Myocyte (in vitro differentiated cells): ENCODE measurements at regions not wholly inside any gene's neighbourhood (a gene's known extent, or its start where the extent isn't known, plus 50 kb on each side); places are given as distances from the start of the nearest gene placed in this dataset.

ENCODE experiments used
- DNase-seq: peaks from one replicate; pipeline ENCODE4 v3.0.0-alpha.2; 2012; ENCODE audit warnings: low read depth

DNA sequence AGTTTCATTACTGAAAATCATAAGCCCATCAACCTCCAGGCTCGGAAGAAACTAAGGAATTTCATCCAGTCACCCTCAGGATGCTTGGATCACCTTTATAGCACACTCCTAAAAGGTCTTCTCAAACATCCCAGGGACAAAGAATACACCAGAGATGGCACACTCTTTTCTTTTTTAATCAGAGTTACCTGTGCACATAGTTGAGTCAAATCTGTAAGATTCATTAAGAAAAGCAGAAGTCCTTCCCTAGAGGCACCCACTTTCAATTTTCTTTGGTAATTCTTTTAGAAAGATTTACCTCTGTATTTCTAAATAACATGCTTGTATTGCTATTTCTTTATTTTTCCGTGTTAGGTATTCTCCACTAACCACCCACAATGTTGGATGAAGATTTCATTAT is 50.6 kb upstream of the IL6 start:
- no peak for DNase-seq

DNA sequence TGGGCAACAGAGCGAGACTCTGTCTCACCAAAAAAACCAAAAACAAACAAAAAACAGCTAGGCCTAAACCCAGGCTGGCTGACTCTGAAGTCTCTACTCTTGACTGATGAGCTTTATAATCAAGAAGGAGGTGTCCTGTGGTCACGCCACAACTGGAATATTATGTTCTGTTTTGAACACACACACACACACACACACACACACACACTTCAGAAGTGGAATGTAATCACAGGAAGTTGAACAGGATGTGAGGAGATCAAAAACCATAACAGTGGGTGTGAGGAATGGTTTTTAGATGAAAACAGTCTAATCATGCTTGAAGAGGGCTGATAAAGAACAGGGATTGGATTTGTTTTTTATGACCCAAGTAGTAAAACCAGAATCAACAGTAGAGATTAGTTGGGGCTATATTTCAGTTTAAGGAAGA is 51.1 kb upstream of the IL6 start:
- no peak for DNase-seq

DNA sequence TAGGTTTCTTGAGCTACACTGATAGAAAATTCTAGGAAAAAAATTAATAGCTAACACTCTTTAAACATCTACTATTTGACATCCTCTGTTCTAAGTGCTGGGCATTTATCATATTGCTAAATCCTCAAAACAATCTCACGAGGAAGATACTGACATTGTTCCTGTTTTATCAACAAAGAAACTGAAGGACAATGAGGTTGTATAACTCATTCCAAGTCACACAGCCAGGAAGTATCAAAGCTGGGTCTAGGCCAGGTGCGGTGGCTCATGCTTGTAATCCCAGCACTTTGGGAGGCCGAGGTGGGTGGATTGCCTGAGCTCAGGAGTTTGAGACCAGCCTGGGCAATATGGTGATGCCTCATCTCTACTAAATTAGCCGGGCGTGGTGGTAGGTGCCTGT is 51.6 kb upstream of the IL6 start:
- DNase-seq: no peak

DNA sequence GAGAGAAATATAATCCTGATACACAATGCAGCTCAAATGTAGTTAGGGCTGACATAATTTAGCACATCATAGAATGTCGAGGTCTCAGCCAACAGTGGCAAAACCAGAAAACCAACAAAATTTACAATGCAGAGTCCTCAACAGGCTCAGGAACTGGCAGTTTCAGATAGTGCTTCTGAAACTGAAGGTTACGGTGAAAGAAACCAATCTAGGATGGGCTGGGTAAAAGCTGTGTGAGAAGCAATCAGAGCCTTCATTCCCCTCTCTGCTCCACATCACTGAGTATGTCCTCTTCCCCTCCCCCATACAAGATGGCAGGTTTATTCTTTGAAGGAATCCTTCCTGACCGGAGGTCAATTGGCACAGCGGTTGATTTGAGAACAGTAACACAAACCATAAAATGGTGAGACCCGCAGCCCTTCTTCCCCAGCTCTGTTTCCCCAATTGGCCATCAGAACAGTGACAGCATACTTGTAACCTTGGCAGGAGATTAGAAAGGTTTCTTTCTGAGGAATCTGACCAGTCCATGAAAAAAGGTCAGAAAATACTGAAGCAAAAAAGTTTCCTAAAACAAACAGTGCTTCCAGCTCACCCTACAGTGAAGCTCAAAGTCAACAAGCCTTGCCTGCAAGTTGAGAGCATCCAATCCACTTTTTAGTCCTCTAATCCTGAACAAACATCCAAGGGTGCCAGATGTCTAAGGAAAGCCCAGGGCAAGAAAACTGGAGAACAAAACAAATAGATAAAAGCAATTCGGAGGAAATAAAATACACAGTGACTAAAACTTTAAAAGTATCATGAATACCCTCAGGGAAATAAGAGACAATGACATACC is 53.9 kb upstream of the IL6 start:
- DNase-seq: no peak

DNA sequence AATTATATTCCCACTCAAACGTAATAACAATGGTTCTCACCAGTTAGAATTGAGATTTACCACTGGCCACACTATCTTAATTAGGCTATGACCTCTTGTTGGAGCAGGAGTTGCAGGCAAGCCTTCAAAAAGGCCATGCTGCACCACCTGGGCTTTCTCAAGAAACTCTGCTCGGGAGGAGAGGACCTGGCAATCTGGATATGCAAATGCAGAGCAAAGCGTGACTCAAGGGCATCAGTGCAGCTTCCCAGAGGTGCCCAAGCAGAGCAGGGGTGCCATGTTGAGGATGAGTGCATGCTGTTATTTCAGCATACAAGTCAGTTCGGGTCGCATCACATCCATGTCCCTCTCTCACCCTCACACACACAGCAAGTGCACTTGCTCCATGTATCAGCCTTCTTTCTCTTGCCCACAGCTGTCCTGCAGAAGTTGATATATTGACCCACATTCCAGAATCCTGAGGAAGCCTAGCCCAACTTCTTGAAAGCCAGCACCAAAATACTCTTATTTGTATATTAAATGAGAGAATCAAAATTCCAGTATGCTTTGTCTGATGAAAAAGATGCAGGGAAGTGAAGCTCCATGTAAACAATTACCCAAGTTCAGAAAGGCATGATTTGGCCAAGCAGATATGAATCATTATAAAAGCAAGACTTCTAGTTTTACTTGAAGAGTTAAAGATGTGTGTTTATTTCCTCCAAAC is 55.7 kb upstream of the IL6 start:
- no peak for DNase-seq

DNA sequence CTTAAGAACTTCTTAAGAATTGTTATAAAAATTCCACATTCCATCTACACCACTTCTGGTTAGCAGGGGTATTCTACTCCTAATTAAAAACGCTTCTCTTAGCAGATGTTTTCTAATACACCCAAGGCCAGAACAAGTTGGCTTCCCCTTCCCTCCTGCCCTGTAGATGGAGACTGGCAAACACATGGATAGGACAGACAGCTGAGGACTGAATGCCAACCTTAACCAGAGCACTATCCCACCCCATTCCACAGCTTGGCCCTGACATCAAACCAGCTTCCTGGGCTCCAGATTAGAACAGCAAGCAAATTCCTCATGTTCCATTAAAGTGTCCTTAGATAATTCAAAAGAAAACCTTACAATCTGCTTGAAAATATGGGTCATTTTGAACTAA is 56.6 kb upstream of the IL6 start:
- peak; percentile 84 for DNase-seq

DNA sequence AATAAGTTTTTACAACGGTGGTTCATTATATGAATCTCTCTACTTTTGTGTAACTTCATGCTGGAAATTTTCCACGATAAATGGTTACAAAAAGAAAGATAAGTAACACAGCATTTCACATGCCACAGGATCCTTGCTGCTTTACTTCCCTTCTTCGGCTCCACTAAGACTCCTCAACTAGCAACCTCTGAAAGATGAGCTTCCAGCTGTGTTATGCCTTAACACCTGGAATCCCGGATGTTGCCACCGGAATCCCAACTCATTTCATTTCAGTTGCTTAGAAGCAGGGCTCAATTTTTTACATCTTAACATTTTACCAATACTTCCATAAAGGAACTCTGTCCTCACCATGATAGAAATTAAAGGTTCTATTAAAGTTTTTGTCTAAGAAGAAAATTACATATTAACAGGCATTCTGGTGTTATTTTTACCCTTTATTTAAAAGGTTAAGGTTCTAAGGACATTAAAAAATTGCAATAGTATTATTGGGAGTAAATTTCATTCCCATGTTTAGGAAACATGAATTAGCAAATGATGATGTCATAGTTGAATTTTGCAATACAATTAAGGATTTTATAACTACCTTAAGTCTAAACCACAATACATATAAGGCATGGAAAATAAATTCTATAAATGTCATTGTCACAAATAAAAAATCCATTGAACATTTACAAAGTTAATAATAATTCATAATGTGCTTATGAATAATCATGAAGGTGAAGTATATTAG is 57.1 kb upstream of the IL6 start:
- no peak for DNase-seq

DNA sequence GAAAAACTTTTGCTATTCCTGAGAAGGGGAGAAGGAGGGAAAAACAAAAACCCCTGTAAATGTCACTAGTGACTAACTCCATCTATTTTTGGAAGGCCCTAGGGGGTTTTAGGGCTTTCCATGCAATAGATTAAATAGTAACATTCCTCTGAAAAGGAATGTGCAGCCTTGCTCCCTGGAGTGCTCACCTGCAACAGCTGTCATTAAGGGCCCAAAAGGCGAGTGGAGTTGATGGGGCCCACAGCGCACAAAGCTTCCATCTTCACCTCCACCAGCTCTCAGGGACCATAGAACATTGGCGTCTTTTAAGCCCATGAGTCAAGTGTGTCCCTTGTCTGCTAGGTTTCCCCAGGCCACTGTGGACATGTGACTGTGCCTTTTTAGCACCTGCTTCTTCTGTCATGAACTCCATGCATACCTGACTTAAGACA is 58.0 kb upstream of the IL6 start:
- no peak for DNase-seq

DNA sequence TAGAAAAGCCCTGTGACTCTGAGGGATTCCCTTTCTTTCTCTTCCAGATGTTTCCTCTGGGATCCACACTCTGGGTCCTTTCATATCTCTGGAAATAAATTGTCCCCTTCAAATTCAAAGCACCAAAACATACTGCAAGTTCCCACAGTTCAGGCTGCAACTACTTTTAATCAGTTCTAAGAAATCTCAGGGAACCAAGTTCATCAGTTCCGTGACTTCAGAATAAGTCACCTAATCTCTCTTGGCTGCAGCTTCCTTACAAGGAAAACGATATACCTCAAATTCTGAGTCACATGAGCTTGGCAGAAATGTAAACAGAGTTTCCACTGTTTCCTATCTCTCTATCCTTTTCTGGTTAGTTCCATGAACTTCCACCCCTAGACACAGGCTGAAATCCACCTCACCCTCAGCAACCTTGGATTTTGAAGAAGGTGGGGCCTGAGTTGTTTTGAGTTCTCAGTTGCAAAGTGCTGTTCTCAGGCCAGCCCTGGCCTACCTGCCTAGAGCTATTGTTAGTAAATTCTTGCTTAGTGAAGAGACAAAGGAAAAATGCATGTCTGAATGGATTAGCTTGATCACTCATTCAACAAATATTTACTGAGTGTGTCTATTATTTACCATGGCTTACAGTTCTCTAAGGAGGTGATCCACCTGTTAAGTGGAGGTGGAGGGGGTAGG is 59.3 kb upstream of the IL6 start:
- DNase-seq: no peak

DNA sequence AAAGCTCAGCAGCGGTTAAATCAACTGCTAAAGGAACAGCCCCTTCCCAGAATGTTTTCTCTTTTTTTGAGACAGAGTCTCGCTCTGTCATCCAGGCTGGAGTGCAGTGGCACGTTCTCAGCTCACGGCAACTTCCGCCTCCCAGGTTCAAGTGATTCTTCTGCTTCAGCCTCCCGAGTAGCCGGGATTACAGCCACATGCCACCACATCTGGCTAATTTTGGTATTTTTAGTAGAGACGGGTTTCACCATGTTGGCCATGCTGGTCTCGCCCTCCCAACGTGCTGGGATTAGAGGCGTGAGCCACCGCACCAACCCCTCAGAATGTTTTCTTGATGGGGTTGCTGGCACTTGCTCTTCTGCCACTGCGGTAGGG is 59.8 kb upstream of the IL6 start:
- DNase-seq: no peak

DNA sequence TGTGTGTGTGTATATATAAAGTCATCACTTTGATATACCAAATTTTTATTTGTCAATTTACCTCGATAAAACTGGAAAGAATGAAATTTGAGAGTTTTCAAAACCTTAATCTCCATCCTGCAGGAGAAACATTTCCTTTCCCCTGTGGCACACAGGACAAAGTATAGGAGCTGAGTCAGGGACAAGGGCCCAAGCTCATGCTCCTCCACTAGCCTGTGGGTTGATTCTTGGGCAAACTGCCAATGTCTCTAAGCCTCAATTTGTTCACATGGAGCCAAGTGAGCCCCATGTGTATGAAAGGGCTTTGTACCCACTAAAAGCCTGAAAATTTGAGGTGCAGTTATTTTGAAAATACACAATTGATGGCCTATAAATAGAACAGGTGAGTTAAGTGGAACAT is 60.3 kb upstream of the IL6 start:
- DNase-seq: peak; percentile 64

DNA sequence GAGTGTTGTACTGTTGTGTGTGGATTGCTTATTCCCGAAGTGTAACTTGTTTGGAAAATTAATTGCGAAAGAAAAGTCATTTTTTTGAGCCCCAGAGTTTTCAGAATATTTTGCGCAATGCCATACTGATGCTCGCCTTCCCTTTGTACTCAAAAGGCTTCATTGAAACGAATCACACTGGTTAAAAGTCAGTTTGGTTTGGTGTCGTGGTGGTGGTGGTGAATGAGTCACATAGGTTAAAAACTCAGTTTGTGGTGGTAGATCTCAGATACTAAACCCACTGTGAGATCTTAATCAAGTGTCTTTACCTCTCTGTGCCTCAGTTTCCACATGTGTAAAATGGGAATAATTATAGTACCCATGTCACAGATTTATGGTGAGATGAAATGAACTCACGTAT is 61.1 kb upstream of the IL6 start:
- DNase-seq: no peak

DNA sequence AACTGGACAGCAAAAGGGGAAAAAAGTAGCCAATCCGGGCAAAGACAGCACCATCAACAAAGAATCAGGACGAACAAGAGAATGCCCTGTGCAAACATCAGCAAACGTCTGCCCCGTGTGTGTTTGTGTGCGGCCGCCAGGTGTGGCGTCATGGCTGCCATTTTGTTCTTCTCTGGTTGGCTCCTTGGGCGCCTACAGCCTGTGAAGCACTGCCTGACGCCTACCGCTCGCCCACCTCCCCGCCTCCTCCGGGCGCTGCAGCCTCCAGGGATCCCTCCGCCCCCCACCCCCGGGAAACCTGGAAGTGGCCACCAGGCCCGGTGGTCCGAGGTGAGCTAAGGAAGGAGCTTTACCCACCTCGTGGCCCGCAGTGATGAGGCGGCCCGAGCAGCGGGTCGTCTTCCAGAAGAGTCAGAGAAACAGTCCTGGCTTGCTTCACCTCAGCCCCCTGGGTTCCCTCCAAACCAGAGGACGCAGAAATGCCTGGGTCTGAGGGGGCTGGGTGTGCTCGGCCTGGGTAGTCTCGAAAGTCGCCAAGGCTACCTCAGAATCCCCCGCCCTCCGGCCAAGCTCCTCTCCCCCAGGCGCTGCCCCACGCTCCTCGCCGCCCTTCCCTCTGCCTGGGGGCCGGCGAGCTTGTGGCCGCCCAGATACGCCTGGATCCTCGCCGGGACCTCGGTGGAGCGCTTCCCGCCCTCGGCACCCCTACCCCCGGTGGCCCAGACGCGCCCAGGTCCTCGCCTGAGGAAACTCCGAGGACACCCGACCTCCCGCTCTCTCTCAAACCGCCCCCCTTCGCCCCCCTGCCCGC is 61.8 kb upstream of the IL6 start:
- no peak for DNase-seq

DNA sequence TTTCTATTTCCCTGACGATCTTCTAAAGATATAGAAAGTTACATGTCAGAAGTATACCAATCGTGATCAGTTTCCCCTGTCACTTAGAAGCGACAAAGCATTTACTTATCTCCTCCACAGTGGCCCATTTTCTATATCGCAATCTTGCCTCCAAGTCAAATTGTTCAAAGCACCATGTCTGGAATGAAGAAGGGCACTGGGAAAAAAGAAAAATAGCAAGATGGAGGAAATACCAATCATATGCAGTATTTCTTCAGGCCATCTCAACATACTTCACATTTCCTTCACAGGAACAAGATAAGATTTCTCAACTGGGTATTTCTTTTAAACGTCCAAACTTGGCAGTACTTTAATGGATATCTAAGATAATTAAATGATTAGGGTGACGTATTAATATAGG is 63.3 kb upstream of the IL6 start:
- no peak for DNase-seq

DNA sequence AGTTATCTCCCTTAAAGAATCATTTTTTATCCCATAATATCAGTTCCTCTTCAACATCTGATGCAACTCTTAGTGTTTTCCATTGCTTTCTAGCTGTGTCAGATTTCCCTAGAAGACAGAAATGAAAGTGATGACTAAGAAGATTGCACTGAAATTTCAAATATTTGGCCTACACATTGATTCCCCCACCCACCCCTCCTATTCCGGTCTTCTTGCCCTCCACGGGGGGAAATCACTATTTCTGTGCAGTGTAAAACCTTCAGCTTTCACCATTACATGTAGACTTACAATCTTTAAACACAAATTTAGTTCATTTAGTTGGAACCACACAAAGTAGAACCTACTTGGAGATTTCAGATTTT is 63.7 kb upstream of the IL6 start:
- DNase-seq: no peak

DNA sequence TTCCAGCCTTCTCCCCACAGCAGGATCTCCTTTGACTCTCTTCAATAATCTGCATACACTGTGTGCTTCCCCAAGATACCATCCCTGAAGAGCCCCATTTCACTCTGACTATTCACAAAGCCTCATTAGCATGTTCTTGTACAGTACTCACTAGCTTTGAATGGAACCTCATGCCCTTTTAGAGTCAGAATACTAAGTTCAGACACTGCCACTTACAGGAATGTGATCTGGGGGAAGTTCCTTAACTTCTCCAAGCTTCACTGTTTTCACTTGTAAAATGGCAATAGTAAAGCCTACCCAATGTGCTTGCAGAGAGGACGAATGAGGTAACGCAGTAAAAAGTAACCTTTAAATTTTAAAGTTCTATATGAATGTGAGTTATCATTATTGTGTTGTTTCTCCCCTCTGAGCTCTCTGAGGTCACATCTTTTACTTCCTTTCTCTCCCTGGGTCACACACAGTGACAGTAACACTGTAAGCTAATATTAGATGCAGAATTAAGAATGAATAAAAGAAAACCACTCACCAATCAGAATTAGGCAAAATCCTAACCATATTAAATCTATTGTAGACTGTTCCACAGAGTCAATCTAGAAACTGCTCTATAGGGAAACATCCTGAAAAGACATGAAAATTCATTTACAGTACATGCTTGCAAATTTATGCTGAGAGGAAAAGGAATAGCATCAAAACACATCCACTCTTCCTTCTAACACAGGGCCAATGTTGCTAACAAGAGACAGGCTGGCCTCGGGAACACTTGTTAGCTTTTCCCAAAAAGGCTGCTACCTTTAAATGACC is 64.2 kb upstream of the IL6 start:
- no peak for DNase-seq

DNA sequence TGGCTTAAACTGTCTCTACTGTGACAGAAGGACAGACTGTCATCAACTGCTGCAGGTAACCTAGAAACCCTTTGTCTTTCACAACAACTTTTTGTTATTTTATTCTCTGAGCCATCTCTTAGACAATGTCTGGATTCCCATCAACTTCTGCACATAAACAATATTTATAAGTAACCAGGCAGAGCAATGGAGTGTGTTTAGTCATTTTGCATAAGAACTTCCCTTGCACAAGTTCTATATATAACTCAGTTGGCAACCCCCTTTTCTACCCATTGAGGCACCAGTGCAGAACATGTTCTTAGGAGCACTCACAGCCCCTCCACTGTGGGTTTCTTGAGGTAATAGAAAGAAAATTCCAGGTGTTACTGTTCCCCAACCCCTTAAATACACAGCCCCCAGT is 65.0 kb upstream of the IL6 start:
- DNase-seq: no peak

DNA sequence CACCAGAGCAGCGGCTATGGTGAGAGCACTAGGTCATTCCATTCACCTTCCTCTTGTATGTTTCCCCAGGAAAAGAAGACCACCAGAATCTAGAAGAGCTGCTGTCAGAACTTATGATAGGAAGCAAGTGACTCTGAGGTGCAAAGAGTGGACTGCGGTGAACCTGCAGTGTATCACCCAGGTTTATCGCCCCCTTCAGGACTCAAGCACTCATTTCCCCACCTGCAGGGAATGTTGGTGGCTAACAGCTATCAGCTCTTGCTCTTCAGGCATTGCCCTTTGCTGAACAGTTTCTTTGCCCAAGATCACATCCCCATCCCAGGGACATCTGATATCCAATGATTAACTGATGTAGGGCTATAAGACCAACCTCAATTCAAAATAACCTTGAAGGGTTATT is 66.3 kb upstream of the IL6 start:
- no peak for DNase-seq

DNA sequence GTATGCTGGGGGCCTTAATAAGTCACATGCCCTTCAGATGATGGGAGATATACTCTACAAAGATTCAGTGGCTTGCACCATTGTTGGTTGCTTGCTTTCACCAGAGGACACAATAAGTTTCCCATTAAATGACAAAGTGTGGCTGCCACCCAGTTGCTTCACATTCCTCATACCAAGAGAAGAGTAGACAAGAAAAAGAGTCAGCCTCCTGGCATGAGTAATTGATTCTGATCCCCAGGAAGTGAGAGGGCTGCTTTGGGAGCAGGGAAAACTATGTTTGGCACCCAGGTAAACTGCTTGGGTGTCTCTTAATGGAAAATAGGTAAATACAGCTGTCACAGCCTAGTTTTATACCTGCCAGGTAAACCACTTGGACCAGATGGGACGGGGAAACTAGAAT is 66.7 kb upstream of the IL6 start:
- no peak for DNase-seq

DNA sequence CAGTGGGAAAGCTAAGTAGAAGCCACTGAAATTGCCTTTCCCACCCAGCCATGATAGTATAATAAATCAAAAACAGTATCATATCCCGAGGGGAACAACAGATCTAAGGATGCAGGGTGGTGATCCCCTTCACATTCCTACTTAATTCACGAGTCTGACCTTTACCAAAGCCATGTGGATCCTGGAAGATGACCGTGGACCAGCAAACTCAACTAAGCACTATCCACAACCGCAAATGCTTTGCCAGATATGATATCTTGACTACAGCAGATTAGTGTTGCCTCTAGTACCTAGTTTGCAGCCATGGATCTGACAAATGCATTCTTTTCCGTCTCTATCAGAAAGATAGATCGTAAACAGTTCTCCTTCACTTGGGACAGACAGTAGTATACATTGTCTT is 67.3 kb upstream of the IL6 start:
- DNase-seq: no peak
